ENCODE measurements at regions not wholly inside any gene's neighbourhood (a gene's known extent, or its start where the extent isn't known, plus 50 kb on each side); places are given as distances from the start of the nearest gene placed in this dataset.
"Not testable (repeated sequence)": the region's sequence is repeated elsewhere in the genome, so short reads cannot be mapped to it uniquely, and the experiment has no call there.

DNA sequence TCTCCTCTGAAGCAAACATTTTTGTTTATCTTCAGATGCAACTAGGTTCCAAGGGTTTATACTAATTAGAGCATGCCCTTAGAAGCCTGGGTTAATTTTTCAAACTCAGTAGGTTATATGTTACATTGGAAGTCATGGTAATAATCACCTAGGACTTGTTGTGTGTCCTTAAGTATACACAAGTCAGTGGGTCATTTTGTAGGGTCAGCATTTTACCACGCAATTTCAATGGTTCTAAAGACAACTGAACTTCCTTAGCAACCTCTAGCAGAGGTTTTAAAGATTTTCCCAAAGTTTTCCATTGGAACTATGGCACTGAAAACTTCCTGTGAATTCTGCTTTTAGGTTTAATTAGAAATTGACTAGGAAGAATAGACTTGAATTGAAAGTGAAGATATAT lies 99.6 kb upstream of the NANOGP8 start:
- TF ChIP-seq, protein P1, sequence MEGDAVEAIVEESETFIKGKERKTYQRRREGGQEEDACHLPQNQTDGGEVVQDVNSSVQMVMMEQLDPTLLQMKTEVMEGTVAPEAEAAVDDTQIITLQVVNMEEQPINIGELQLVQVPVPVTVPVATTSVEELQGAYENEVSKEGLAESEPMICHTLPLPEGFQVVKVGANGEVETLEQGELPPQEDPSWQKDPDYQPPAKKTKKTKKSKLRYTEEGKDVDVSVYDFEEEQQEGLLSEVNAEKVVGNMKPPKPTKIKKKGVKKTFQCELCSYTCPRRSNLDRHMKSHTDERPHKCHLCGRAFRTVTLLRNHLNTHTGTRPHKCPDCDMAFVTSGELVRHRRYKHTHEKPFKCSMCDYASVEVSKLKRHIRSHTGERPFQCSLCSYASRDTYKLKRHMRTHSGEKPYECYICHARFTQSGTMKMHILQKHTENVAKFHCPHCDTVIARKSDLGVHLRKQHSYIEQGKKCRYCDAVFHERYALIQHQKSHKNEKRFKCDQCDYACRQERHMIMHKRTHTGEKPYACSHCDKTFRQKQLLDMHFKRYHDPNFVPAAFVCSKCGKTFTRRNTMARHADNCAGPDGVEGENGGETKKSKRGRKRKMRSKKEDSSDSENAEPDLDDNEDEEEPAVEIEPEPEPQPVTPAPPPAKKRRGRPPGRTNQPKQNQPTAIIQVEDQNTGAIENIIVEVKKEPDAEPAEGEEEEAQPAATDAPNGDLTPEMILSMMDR (IDR thresholded peaks at IDR 0.05; ENCODE audit: insufficient read depth, low read length, poor library complexity, severe bottlenecking) = no peak
- H3K27me3 ChIP-seq (replicated peaks; ENCODE audit: control insufficient read depth, insufficient read depth, low read length) = no peaks in the 10 kb centered on the region
- no peak for DNase-seq (ENCODE audit: extremely low read depth, insufficient read length)
- H3K36me3 ChIP-seq (ENCODE audit: control insufficient read depth, insufficient read depth, low read length) = no peaks in the 10 kb centered on the region
- H3K4me3 ChIP-seq (replicated peaks; ENCODE audit: low read depth, low read length) = no peak overlapping the region

DNA sequence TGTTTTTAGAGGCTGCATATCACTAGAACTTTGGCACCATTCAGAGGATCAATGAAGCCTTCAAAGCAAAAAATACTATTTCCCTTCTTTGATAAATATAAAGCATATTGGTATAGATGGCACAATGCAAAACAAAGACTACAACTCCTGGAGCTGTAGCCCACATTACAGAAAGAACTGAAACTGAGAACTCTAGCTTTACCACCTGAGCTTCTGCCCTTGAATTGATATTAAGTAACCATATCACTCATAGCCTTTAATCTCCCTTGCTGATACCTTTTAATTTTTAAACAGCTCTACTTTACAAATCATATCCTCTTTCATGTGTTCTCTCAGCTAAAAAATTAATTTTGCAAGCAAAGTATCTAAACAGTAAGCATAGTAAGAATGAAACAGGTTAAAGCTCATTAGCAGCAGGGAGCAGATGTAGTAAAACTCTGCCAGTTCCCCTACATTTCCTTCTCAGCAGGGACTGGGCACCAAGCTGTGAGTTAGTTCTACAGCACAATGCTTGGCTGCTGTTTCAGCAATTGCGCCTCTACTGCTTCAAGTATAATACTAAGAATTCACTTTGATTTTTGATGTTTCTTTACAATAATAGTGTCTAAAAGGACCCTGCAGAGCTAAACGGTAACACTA lies 97.9 kb upstream of the NANOGP8 start:
- H3K4me3 ChIP-seq (replicated peaks; ENCODE audit: low read depth, low read length) = no peak overlapping the region
- H3K27me3 ChIP-seq (replicated peaks; ENCODE audit: control insufficient read depth, insufficient read depth, low read length) = no peaks in the 10 kb centered on the region
- no peaks in the 10 kb centered on the region for H3K36me3 ChIP-seq (ENCODE audit: control insufficient read depth, insufficient read depth, low read length)
- peak; percentile 9 for DNase-seq (ENCODE audit: extremely low read depth, insufficient read length)
- TF ChIP-seq, protein P1 (IDR thresholded peaks at IDR 0.05; ENCODE audit: insufficient read depth, low read length, poor library complexity, severe bottlenecking) = no peak

DNA sequence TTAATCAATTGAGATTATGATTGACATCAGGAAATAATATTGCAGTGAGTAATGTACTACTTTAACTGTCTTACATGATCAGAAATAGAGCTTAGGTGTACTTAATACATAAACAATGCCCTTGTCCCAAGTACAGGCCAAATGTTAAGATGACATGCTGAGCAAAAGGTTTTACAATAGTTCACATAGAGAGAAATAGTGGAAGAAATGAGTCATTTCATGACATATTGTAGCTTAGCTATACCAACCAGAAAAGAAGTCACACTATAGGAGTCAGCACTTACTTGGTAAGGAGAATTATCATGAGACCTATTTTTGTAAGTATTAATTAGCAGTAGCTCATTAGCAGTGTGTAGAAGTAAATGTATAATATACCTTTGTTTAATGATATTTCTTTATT lies 96.4 kb upstream of the NANOGP8 start:
- Histone ChIP-seq H3K36me3 (ENCODE audit: control insufficient read depth, insufficient read depth, low read length) (no peaks in the 10 kb centered on the region), H3K27me3 (replicated peaks; ENCODE audit: control insufficient read depth, insufficient read depth, low read length) (no peaks in the 10 kb centered on the region), H3K4me3 (replicated peaks; ENCODE audit: low read depth, low read length) (no peak overlapping the region)
- no peak for DNase-seq (ENCODE audit: extremely low read depth, insufficient read length)
- TF ChIP-seq, protein P1 (IDR thresholded peaks at IDR 0.05; ENCODE audit: insufficient read depth, low read length, poor library complexity, severe bottlenecking) = no peak

DNA sequence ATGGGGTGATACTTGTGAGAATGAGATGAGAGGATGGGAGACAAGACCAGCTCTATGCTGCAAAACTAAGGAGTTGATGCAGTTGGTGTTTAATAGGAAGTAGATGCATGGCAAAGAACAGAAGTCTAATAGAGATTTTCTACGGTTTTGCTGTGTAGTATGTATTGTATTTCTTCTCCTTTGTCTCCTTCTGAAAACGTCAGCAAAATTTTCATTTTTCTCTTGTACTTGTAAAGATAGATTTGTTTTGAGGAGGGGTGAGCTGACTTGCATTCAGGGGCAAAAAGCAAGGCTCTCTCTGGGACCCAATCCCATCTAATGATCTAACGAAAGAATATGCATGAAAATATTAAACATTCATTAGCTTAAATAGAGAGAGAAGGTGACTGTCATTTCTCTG lies 94.6 kb upstream of the NANOGP8 start:
- no peak for DNase-seq (ENCODE audit: extremely low read depth, insufficient read length)
- no peak overlapping the region for H3K4me3 ChIP-seq (replicated peaks; ENCODE audit: low read depth, low read length)
- no peaks in the 10 kb centered on the region for H3K36me3 ChIP-seq (ENCODE audit: control insufficient read depth, insufficient read depth, low read length)
- TF ChIP-seq, protein P1 (IDR thresholded peaks at IDR 0.05; ENCODE audit: insufficient read depth, low read length, poor library complexity, severe bottlenecking) = no peak
- H3K27me3 ChIP-seq (replicated peaks; ENCODE audit: control insufficient read depth, insufficient read depth, low read length) = no peaks in the 10 kb centered on the region

DNA sequence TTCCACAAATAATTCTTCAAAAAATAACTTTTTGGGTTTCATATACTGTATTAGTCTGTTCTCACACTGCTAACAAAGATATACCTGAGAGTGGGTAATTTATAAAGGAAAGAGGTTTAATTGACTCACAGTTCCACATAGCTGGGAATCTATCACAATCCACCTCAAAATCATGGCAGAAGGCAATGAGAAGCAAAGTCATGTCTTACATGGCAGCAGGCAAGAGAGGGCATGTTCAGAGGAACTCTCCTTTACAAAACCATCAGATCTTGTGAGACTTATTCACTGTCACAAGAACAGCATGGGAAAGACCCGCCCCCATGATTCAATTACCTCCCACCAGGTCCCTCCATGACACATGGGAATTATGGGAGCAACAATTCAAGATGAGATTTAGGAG lies 93.1 kb upstream of the NANOGP8 start:
- H3K4me3 ChIP-seq (replicated peaks; ENCODE audit: low read depth, low read length); DNase-seq (ENCODE audit: extremely low read depth, insufficient read length); H3K27me3 ChIP-seq (replicated peaks; ENCODE audit: control insufficient read depth, insufficient read depth, low read length); H3K36me3 ChIP-seq (ENCODE audit: control insufficient read depth, insufficient read depth, low read length): not testable (repeated sequence)

DNA sequence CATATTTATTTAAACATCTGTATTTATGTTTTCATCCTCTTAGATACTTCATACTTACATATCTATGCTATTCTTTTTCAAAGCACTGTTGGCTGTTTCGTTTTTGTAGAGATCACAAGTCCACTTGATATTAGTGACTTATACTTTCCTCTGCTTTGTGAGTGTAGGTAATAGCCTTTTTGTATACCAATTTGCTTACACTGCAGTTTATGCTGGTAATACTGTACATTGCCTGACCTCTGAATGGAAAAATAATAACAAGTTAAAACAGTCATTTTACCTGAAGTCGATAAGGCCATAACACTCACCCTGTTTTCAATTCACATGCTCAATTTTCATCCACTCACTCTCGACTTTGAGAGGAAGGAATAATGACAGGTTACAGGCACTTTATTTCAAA lies 89.9 kb upstream of the NANOGP8 start:
- TF ChIP-seq, protein P1 (IDR thresholded peaks at IDR 0.05; ENCODE audit: insufficient read depth, low read length, poor library complexity, severe bottlenecking) = no peak
- no peaks in the 10 kb centered on the region for H3K27me3 ChIP-seq (replicated peaks; ENCODE audit: control insufficient read depth, insufficient read depth, low read length)
- H3K36me3 ChIP-seq (ENCODE audit: control insufficient read depth, insufficient read depth, low read length) = no peaks in the 10 kb centered on the region
- DNase-seq (ENCODE audit: extremely low read depth, insufficient read length) = no peak
- H3K4me3 ChIP-seq (replicated peaks; ENCODE audit: low read depth, low read length) = no peak overlapping the region
